ENCODE measurements at regions not wholly inside any gene's neighbourhood (a gene's known extent, or its start where the extent isn't known, plus 50 kb on each side); places are given as distances from the start of the nearest gene placed in this dataset.
A peak's percentile ranks its signal among the peaks of the same experiment; 100 is the strongest.

- no peak for DNase-seq
These were observed 247.1 kb upstream of the UBE2E3 start for GRCh38 chr2:180733330-180733729.

GRCh38 chr2:180732337-180732736, 248.1 kb upstream of the UBE2E3 start:
- no peak for DNase-seq

GRCh38 chr2:180730976-180731375, 249.4 kb upstream of the UBE2E3 start:
- no peak for DNase-seq

GRCh38 chr2:180728928-180729559, 251.4 kb upstream of the UBE2E3 start:
- no peak for DNase-seq

- no peak for DNase-seq
These were observed 256.7 kb upstream of the UBE2E3 start for GRCh38 chr2:180723712-180724111.

GRCh38 chr2:180722551-180723239, 257.7 kb upstream of the UBE2E3 start:
- DNase-seq = no peak

GRCh38 chr2:180720829-180721228, 259.6 kb upstream of the UBE2E3 start:
- DNase-seq = no peak

GRCh38 chr2:180717588-180717987, 262.8 kb upstream of the UBE2E3 start:
- no peak for DNase-seq

- DNase-seq = no peak
These were observed 263.9 kb upstream of the UBE2E3 start for GRCh38 chr2:180716186-180717180.

- peak; percentile 54 for DNase-seq
These were observed 265.4 kb upstream of the UBE2E3 start for GRCh38 chr2:180715044-180715443.

GRCh38 chr2:180709392-180710145, 270.8 kb upstream of the UBE2E3 start:
- DNase-seq = no peak

- DNase-seq = peak; percentile 30
These were observed 272.6 kb upstream of the UBE2E3 start for GRCh38 chr2:180707884-180708205.

GRCh38 chr2:180707175-180707883, 273.1 kb upstream of the UBE2E3 start:
- DNase-seq = no peak

GRCh38 chr2:180706694-180707093, 273.7 kb upstream of the UBE2E3 start:
- no peak for DNase-seq

- DNase-seq = no peak
These were observed 274.9 kb upstream of the UBE2E3 start for GRCh38 chr2:180705551-180705950.

- DNase-seq = no peak
These were observed 275.3 kb upstream of the UBE2E3 start for GRCh38 chr2:180705122-180705521.

- no peak for DNase-seq
These were observed 280.6 kb upstream of the UBE2E3 start for GRCh38 chr2:180699657-180700361.

- DNase-seq = no peak
These were observed 281.7 kb upstream of the UBE2E3 start for GRCh38 chr2:180698668-180699067.

- DNase-seq = peak; percentile 7
These were observed 284.6 kb upstream of the UBE2E3 start for GRCh38 chr2:180695586-180696401.

Data from NCI-H1092 treated with DMSO at 0.1 percent for 48 hours (cell line).